NCI-H2171 (cell line): ENCODE measurements at regions not wholly inside any gene's neighbourhood (a gene's known extent, or its start where the extent isn't known, plus 50 kb on each side); places are given as distances from the start of the nearest gene placed in this dataset.
A peak's percentile ranks its signal among the peaks of the same experiment; 100 is the strongest.

Experiments
- DNase-seq: peaks from one replicate; lab custom pipeline; 2025; lab: John Stamatoyannopoulos, UW

GRCh38 chr13:33372251-33372919 is 86.8 kb upstream of the STARD13 start:
- DNase-seq: no peak

- no peak for DNase-seq
Measured at GRCh38 chr13:33373624-33374023, 88.1 kb upstream of the STARD13 start.

GRCh38 chr13:33375421-33375820 is 89.9 kb upstream of the STARD13 start:
- no peak for DNase-seq

GRCh38 chr13:33376212-33376611 is 90.7 kb upstream of the STARD13 start:
- no peak for DNase-seq

GRCh38 chr13:33377411-33377810 is 91.9 kb upstream of the STARD13 start:
- no peak for DNase-seq

GRCh38 chr13:33377825-33378224 is 92.3 kb upstream of the STARD13 start:
- no peak for DNase-seq

- no peak for DNase-seq
Measured at GRCh38 chr13:33379608-33380007, 94.1 kb upstream of the STARD13 start.

- no peak for DNase-seq
Measured at GRCh38 chr13:33380487-33381079, 95.0 kb upstream of the STARD13 start.

- DNase-seq: no peak
Measured at GRCh38 chr13:33381180-33381579, 95.6 kb upstream of the STARD13 start.

- DNase-seq: no peak
Measured at GRCh38 chr13:33381906-33382305, 96.4 kb upstream of the STARD13 start.

- no peak for DNase-seq
Measured at GRCh38 chr13:33383724-33384577, 98.4 kb upstream of the STARD13 start.

GRCh38 chr13:33388286-33388998 is 102.9 kb upstream of the STARD13 start:
- DNase-seq: no peak

- DNase-seq: no peak
Measured at GRCh38 chr13:33392794-33393405, 107.3 kb upstream of the STARD13 start.

- DNase-seq: no peak
Measured at GRCh38 chr13:33394294-33394932, 108.9 kb upstream of the STARD13 start.

- peak; percentile 5 for DNase-seq
Measured at GRCh38 chr13:33401238-33401637, 115.7 kb upstream of the STARD13 start.

- no peak for DNase-seq
Measured at GRCh38 chr13:33402975-33403374, 117.4 kb upstream of the STARD13 start.

- no peak for DNase-seq
Measured at GRCh38 chr13:33403807-33404362, 118.3 kb upstream of the STARD13 start.

GRCh38 chr13:33405371-33405770 is 119.8 kb upstream of the STARD13 start:
- no peak for DNase-seq

GRCh38 chr13:33409673-33410510 is 124.3 kb upstream of the STARD13 start:
- no peak for DNase-seq

GRCh38 chr13:33410619-33411018 is 125.1 kb upstream of the STARD13 start:
- DNase-seq: no peak
